K562 (cell line): ENCODE measurements at regions not wholly inside any gene's neighbourhood (a gene's known extent, or its start where the extent isn't known, plus 50 kb on each side); places are given as distances from the start of the nearest gene placed in this dataset.

Experiments
- ATAC-seq: fragments of 200-7000 bp; cut with Tn5 transposase; 3 replicates; pipeline ENCODE4 v1.9.1; 2020; ENCODE audit warnings: moderate library complexity
- BruUV-seq: library from RNA; stranded (reverse); fragments of 400-500 nt; replicated peaks from 2 replicates; lab custom pipeline; 2021; lab: Mats Ljungman, UMichigan
- CTCF ChIA-PET: fragments of 300-600 bp; formaldehyde crosslinking; extraction: SDS; loops from one replicate; lab custom pipeline; 2021; ENCODE audit warnings: low intra/inter-chr PET ratio; lab: Yijun Ruan, JAX
- POLR2A ChIA-PET: fragments of 300-600, 350-650 bp; sonication (Branson Sonifier 250); formaldehyde crosslinking; extraction: SDS; loops from one replicate; lab custom pipeline; 2021; ENCODE audit warnings: antibody characterized with exemption, inconsistent platforms; lab: Yijun Ruan, JAX
- DNase-seq, 4 experiments: peaks; one replicate each; pipeline versions ENCODE4 v3.0.0 to v3.0.0-alpha.2; 2011 to 2018; ENCODE audit warnings: low spot score in 3 of 4, mixed read lengths in 3 of 4; ENCODE audit errors: extremely low read depth in 1 of 4
- FAIRE-seq: peaks from 2 replicates; lab custom pipeline; 2011; peaks lifted over from hg19 to GRCh38; lab: Jason Lieb, UNC
- H2AFZ ChIP-seq: 2 replicates; pipeline ENCODE4 v1.6.0; 2011; ENCODE audit warnings: low read depth, low read length, control low read depth, inconsistent platforms
- H3K27ac ChIP-seq: fragments of 200-600 bp; 3 replicates; pipeline ENCODE4 v1.8.0; 2011; ENCODE audit warnings: low read depth, mild to moderate bottlenecking, control low read depth, inconsistent platforms, low read length, moderate library complexity, mixed read lengths; ENCODE audit errors: extremely low read depth
- H3K27me3 ChIP-seq, 2 experiments: fragments of 300-600 bp in 1 of 2; 2 replicates in 1 of 2; 3 replicates in 1 of 2; pipeline versions ENCODE4 v1.6.0 to v1.8.0; 2011; ENCODE audit warnings: inconsistent platforms in 2 of 2, low read length in 2 of 2, mild to moderate bottlenecking in 1 of 2, mixed read lengths in 1 of 2, moderate library complexity in 1 of 2; ENCODE audit not compliant: control insufficient read depth in 2 of 2, insufficient read depth in 2 of 2
- H3K36me3 ChIP-seq: fragments of 300-600 bp; 3 replicates; pipeline ENCODE4 v1.8.0; 2011; ENCODE audit warnings: mild to moderate bottlenecking, low read length, inconsistent platforms; ENCODE audit not compliant: control insufficient read depth, insufficient read depth
- H3K4me1 ChIP-seq, 2 experiments: fragments of 200-600 bp in 1 of 2; replicated peaks in 1 of 2; 2 replicates in 1 of 2; 3 replicates in 1 of 2; pipeline versions ENCODE4 v1.5.1 to v1.8.0; 2011; ENCODE audit warnings: inconsistent platforms in 2 of 2, low read length in 2 of 2, mild to moderate bottlenecking in 1 of 2, mixed read lengths in 1 of 2, moderate library complexity in 1 of 2; ENCODE audit not compliant: control insufficient read depth in 2 of 2, insufficient read depth in 2 of 2
- H3K4me2 ChIP-seq: 2 replicates; pipeline ENCODE4 v1.6.1; 2011; ENCODE audit warnings: low read length, control low read depth, inconsistent platforms, mixed read lengths; ENCODE audit not compliant: insufficient read depth
- H3K4me3 ChIP-seq: fragments of 200-600 bp; sonication (generic), shearing (Covaris generic); 2 replicates; pipeline ENCODE4 v1.5.1; 2016; ENCODE audit warnings: control low read depth, inconsistent platforms
- H3K79me2 ChIP-seq: fragments of 200-600 bp; 3 replicates; pipeline ENCODE4 v1.8.0; 2011; ENCODE audit warnings: low read length, inconsistent platforms; ENCODE audit not compliant: control insufficient read depth, insufficient read depth
- H3K9ac ChIP-seq, 2 experiments: 2 replicates each; pipeline versions ENCODE4 v1.6.0 to v1.6.1; 2011; ENCODE audit warnings: low read depth in 2 of 2, low read length in 2 of 2, control low read depth in 1 of 2, inconsistent platforms in 1 of 2, mild to moderate bottlenecking in 1 of 2, mixed read lengths in 1 of 2; ENCODE audit not compliant: insufficient read depth in 1 of 2
- H3K9me1 ChIP-seq: one replicate; pipeline ENCODE4 v1.6.0; 2011; ENCODE audit warnings: inconsistent platforms, mild to moderate bottlenecking, low read length, moderate library complexity; ENCODE audit not compliant: control insufficient read depth, insufficient read depth
- H3K9me3 ChIP-seq: replicated peaks from 2 replicates; pipeline ENCODE4 v1.5.1; 2011; ENCODE audit warnings: low read depth, low read length, inconsistent platforms; ENCODE audit not compliant: control insufficient read depth, insufficient read depth
- H4K20me1 ChIP-seq: replicated peaks from 2 replicates; pipeline ENCODE4 v1.6.1; 2011; ENCODE audit warnings: low read length, inconsistent platforms, mixed read lengths; ENCODE audit not compliant: control insufficient read depth, insufficient read depth
- CAMTA2 ChIP-seq: fragments of 250-450 bp; sonication (Bioruptor Pico); conservative IDR thresholded peaks from 2 replicates; pipeline ENCODE4 v1.5.1; 2022
- CBX3 ChIP-seq, 2 experiments: IDR thresholded peaks; 1 replicate in 1 of 2; 2 replicates in 1 of 2; pipeline ENCODE4 v1.6.1; 2012; ENCODE audit warnings: inconsistent platforms in 2 of 2, low read length in 2 of 2, borderline replicate concordance in 1 of 2, control low read depth in 1 of 2
- CCNT2 ChIP-seq: IDR thresholded peaks from 2 replicates; pipeline ENCODE4 v1.6.1; 2011; ENCODE audit warnings: borderline replicate concordance, low read depth, mild to moderate bottlenecking, moderate library complexity, mixed read lengths, low read length; ENCODE audit not compliant: insufficient read length; ENCODE audit errors: extremely low read depth
- MCM5 ChIP-seq: fragments of 450-650 bp; IDR thresholded peaks from 2 replicates; pipeline ENCODE4 v1.6.1; 2016; ENCODE audit warnings: low read depth
- NCOA4 ChIP-seq: fragments of 450-650 bp; IDR thresholded peaks from 2 replicates; pipeline ENCODE4 v1.6.1; 2018; ENCODE audit warnings: mild to moderate bottlenecking; ENCODE audit not compliant: partially characterized antibody
- PCBP2 ChIP-seq: fragments of 200-400 bp; formaldehyde crosslinking; IDR thresholded peaks from 2 replicates; pipeline ENCODE4 v1.6.1; 2018; ENCODE audit warnings: low read length, low read depth, mild to moderate bottlenecking, moderate library complexity; ENCODE audit not compliant: poor library complexity, severe bottlenecking
- SMAD1 ChIP-seq: fragments of 150-350 bp; IDR thresholded peaks from 2 replicates; pipeline ENCODE4 v1.6.1; 2014; ENCODE audit warnings: low read length, low read depth; ENCODE audit not compliant: partially characterized antibody
- STAT5B ChIP-seq: fragments of 250-450 bp; sonication (Bioruptor Pico); IDR thresholded peaks from 2 replicates; pipeline ENCODE4 v1.8.0; 2021; ENCODE audit warnings: mild to moderate bottlenecking, inconsistent platforms
- TAF1 ChIP-seq: IDR thresholded peaks from 2 replicates; pipeline ENCODE4 v1.6.1; 2011; ENCODE audit warnings: mild to moderate bottlenecking, low read length, moderate library complexity; ENCODE audit not compliant: insufficient read depth, control insufficient read depth, severe bottlenecking; ENCODE audit errors: extremely low read depth
- TAL1 ChIP-seq: fragments of 450-650 bp; IDR thresholded peaks from 2 replicates; pipeline ENCODE4 v1.6.1; 2016; ENCODE audit warnings: mild to moderate bottlenecking
- ZBTB12 ChIP-seq: fragments of 250-450 bp; sonication (Bioruptor Pico); IDR thresholded peaks from 2 replicates; pipeline ENCODE4 v1.4.0; 2020
- ZFP30 ChIP-seq: fragments of 250-450 bp; sonication (Bioruptor Pico); IDR thresholded peaks from 2 replicates; pipeline ENCODE4 v1.8.0; 2022; ENCODE audit warnings: moderate library complexity, mild to moderate bottlenecking, inconsistent platforms, borderline replicate concordance
- ZFPM2 ChIP-seq: fragments of 250-450 bp; sonication (Bioruptor Pico); IDR thresholded peaks from 2 replicates; pipeline ENCODE4 v1.5.1; 2022; ENCODE audit warnings: mild to moderate bottlenecking
- ZNF124 ChIP-seq: sonication (generic); formaldehyde crosslinking; IDR thresholded peaks from 2 replicates; pipeline ENCODE4 v1.8.1; 2022; ENCODE audit warnings: missing genetic modification reagents
- WGBS: fragments of 100-300 bp; shearing (Covaris generic); methylation state at CpG from one replicate; pipeline ENCODE4 v1.1.6; 2016; ENCODE audit warnings: low coverage, mixed read lengths; ENCODE audit not compliant: insufficient coverage; ENCODE audit errors: missing lambda C conversion rate; 5-methylcytosine and 5-hydroxymethylcytosine counted together
- in situ Hi-C: fragments of 300-500 bp; cut with MboI; formaldehyde crosslinking; loops from 4 replicates; pipeline ENCODE4 v1.15.0; 2018; ENCODE audit warnings: inconsistent platforms, mixed read lengths
- intact Hi-C: fragments of 100-400 bp; cut with micrococcal nuclease; formaldehyde crosslinking; loops from 2 replicates; pipeline ENCODE4 v1.14.2; 2022

- Histone ChIP-seq H3K27ac (no peak overlapping the region), H3K79me2 (no peaks in the 10 kb centered on the region; the same call in 2 of the 3 replicates), H4K20me1 (no peaks in the 10 kb centered on the region), H3K4me2 (no peak overlapping the region), H3K4me3 (no peak overlapping the region), H3K27me3 (no peaks in the 10 kb centered on the region), H3K9me3 (no peaks in the 10 kb centered on the region), H3K9me1 (no peaks in the 10 kb centered on the region), H3K9ac (no peak overlapping the region), H2AFZ (no peak overlapping the region), H3K4me1 (peaks cover 2 to 7% of the 10 kb centered on the region in 2 experiments; a peak in 3 of 5 replicates), H3K36me3 (no peaks in the 10 kb centered on the region; the same call in 2 of the 3 replicates)
- POLR2A ChIA-PET, result no interaction called here
- no TSS peak for BruUV-seq
- FAIRE-seq (peak; percentile 69), DNase-seq (peak in 1 of 4 experiments; percentile 25), ATAC-seq (peak; percentile 71)
- intact Hi-C loops (no loop called here), in situ Hi-C loops (no loop called here)
- TF ChIP-seq PCBP2 (no peak), CCNT2 (no peak), MCM5 (no peak), CAMTA2 (CRISPR knock-in tag) (no peak), NCOA4 (no peak), ZNF124 (no peak), ZFP30 (CRISPR knock-in tag) (no peak)
- TF ChIP-seq, all 486 proteins: peak for 0
- 63% methylated on average over 3 of the region's 3 CpGs for whole genome bisulfite sequencing
- CTCF ChIA-PET, result no interaction called here
These were observed 394.1 kb upstream of the PHF14 start for GRCh38 chr7:10579561-10579960.

GRCh38 chr7:10584886-10585285, 388.8 kb upstream of the PHF14 start:
- intact Hi-C loops, result no loop called here
- ATAC-seq (no peak), FAIRE-seq (no peak), DNase-seq (no peak)
- Histone ChIP-seq H3K9ac (no peak overlapping the region), H3K4me2 (no peak overlapping the region), H4K20me1 (no peaks in the 10 kb centered on the region), H3K27me3 (no peaks in the 10 kb centered on the region), H3K4me1 (peaks cover 0 to under 1% of the 10 kb centered on the region in 2 experiments; a peak in 1 of 5 replicates), H3K9me3 (no peaks in the 10 kb centered on the region), H3K4me3 (no peak overlapping the region), H3K36me3 (no peaks in the 10 kb centered on the region; the same call in 2 of the 3 replicates), H2AFZ (no peak overlapping the region), H3K9me1 (no peaks in the 10 kb centered on the region), H3K27ac (no peak overlapping the region), H3K79me2 (no peaks in the 10 kb centered on the region; the same call in 2 of the 3 replicates)
- ChIA-PET CTCF (no interaction called here), POLR2A (no interaction called here)
- in situ Hi-C loops, result no loop called here
- no TSS peak for BruUV-seq
- WGBS, result 72% methylated on average over 4 of the region's 4 CpGs
- TF ChIP-seq ZFPM2 (CRISPR knock-in tag), result no peak
- no peak for TF ChIP-seq SMAD1
- no peak for TF ChIP-seq TAL1
- no peak for TF ChIP-seq STAT5B (CRISPR knock-in tag)
- no peak for TF ChIP-seq CBX3 (IDR thresholded peaks at IDR 0.05; ENCODE audit: borderline replicate concordance in 1 of 2, low read length in 2 of 2)
- no peak for TF ChIP-seq ZBTB12 (CRISPR knock-in tag)
- no peak for TF ChIP-seq TAF1
